HG03378 (cell line): ENCODE measurements at regions not wholly inside any gene's neighbourhood (a gene's known extent, or its start where the extent isn't known, plus 50 kb on each side); places are given as distances from the start of the nearest gene placed in this dataset.

Experiments
- ATAC-seq: cut with Tn5 transposase; IDR thresholded peaks from one replicate; pipeline ENCODE4 v1.9.1; 2021; ENCODE audit warnings: mild to moderate bottlenecking, moderate library complexity; ENCODE audit not compliant: unreplicated experiment

GRCh38 chr18:11237484-11237883 lies 88.1 kb upstream of the PIEZO2 start:
- ATAC-seq, result no peak

- no peak for ATAC-seq
Observed at GRCh38 chr18:11237066-11237465, 87.7 kb upstream of the PIEZO2 start.

- no peak for ATAC-seq
Observed at GRCh38 chr18:11224153-11224552, 74.8 kb upstream of the PIEZO2 start.

- no peak for ATAC-seq
Observed at GRCh38 chr18:11219571-11219970, 70.2 kb upstream of the PIEZO2 start.

GRCh38 chr18:11215216-11215615 lies 65.8 kb upstream of the PIEZO2 start:
- ATAC-seq, result no peak

GRCh38 chr18:11204020-11204419 lies 54.7 kb upstream of the PIEZO2 start:
- no peak for ATAC-seq

- ATAC-seq, result no peak
Observed at GRCh38 chr18:11199477-11199876, 50.1 kb upstream of the PIEZO2 start.
